ENCODE measurements at regions not wholly inside any gene's neighbourhood (a gene's known extent, or its start where the extent isn't known, plus 50 kb on each side); places are given as distances from the start of the nearest gene placed in this dataset.
"Not testable (repeated sequence)": the region's sequence is repeated elsewhere in the genome, so short reads cannot be mapped to it uniquely, and the experiment has no call there.

DNA sequence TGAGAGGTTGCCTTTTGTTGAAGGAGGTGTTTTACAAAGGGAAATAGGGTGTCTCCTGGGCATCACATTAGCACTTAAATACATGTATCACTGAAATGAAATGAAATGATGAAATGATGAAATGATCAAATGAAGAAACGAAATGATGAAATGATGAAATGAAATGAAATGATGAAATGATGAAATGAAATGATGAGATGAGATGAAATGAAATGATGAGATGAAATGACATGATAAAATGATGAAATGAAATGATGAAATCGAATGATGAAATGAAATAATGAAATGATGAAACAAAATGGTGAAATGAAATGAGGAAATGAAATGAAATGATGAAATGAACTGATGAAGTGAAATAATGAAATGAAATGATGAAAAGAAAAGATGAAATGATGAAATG is 137.6 kb upstream of the ERV3-1 start:
- CTCF ChIA-PET; ATAC-seq; H3K4me1 Mint-ChIP-seq; H3K36me3 Mint-ChIP-seq; H3K27ac Mint-ChIP-seq; POLR2A ChIA-PET; H3K4me3 Mint-ChIP-seq; H3K27me3 Mint-ChIP-seq (ENCODE audit: low read depth); DNase-seq (ENCODE audit: low spot score); H3K9me3 Mint-ChIP-seq: not testable (repeated sequence)

- DNase-seq (ENCODE audit: low spot score); H3K4me3 Mint-ChIP-seq; CTCF ChIA-PET; H3K4me1 Mint-ChIP-seq; ATAC-seq; H3K27ac Mint-ChIP-seq; POLR2A ChIA-PET; H3K9me3 Mint-ChIP-seq; H3K36me3 Mint-ChIP-seq; H3K27me3 Mint-ChIP-seq (ENCODE audit: low read depth): not testable (repeated sequence)
These were observed 135.4 kb upstream of the ERV3-1 start for GRCh38 chr7:65141894-65142293.

- DNase-seq (ENCODE audit: low spot score): peak; percentile 39
- POLR2A ChIA-PET; CTCF ChIA-PET; ATAC-seq; H3K4me3 Mint-ChIP-seq; H3K9me3 Mint-ChIP-seq; H3K36me3 Mint-ChIP-seq; H3K27me3 Mint-ChIP-seq (ENCODE audit: low read depth); H3K4me1 Mint-ChIP-seq; H3K27ac Mint-ChIP-seq: not testable (repeated sequence)
These were observed 134.9 kb upstream of the ERV3-1 start for GRCh38 chr7:65141405-65141778.

GRCh38 chr7:65140543-65141404 is 134.3 kb upstream of the ERV3-1 start:
- POLR2A ChIA-PET; H3K27ac Mint-ChIP-seq; H3K36me3 Mint-ChIP-seq; H3K9me3 Mint-ChIP-seq; ATAC-seq; CTCF ChIA-PET; H3K27me3 Mint-ChIP-seq (ENCODE audit: low read depth); H3K4me1 Mint-ChIP-seq; H3K4me3 Mint-ChIP-seq; DNase-seq (ENCODE audit: low spot score): not testable (repeated sequence)

DNA sequence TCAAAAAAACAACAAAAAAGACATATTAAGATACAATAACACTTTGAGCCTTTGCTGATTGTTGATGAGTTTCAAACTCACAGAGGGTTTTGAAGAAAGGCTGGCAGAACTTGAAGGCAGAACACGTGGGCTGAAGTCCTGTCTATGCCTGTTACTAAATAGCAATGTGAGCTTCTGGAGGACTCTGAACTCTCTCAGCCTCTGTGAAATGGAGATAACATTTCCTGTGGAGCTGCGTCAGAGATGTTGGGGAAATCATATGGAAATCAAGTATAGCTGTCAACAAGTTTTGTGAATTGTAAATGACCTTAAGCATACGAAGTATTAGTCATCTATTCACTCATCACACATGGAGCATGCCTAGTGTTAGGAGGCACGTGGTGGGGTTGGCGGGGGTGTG is 130.4 kb upstream of the ERV3-1 start:
- POLR2A ChIA-PET, H3K27ac Mint-ChIP-seq, ATAC-seq: not testable (repeated sequence)

DNA sequence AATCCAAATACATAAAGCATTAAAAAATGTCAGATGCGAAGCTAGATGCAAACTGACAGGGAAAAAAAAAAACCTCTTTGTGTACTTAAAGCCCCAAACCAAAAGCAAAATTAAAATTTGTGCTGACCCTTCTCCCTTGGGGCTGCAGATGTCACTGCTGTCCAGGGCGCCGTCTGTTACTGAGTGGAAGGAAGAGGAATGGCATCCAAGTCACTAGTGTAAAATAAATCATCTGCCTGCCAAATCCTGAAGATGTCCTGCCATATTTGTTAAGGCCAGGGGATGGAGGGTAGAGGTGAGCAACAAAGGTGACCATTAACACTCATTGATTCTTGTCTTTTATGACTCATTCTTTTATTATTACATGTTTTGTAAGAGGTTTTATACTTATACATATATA is 126.6 kb upstream of the ERV3-1 start:
- CTCF ChIA-PET; DNase-seq (ENCODE audit: low spot score); H3K36me3 Mint-ChIP-seq; ATAC-seq; H3K27ac Mint-ChIP-seq; H3K4me3 Mint-ChIP-seq; H3K4me1 Mint-ChIP-seq; POLR2A ChIA-PET; H3K9me3 Mint-ChIP-seq; H3K27me3 Mint-ChIP-seq (ENCODE audit: low read depth): not testable (repeated sequence)

More for the DNA sequence above, 130.4 kb upstream of the ERV3-1 start:
- H3K4me3 Mint-ChIP-seq; H3K9me3 Mint-ChIP-seq; DNase-seq (ENCODE audit: low spot score); H3K36me3 Mint-ChIP-seq; H3K27me3 Mint-ChIP-seq (ENCODE audit: low read depth); CTCF ChIA-PET; H3K4me1 Mint-ChIP-seq: not testable (repeated sequence)

- DNase-seq (ENCODE audit: low spot score); H3K27me3 Mint-ChIP-seq (ENCODE audit: low read depth); ATAC-seq; H3K4me1 Mint-ChIP-seq; POLR2A ChIA-PET; H3K4me3 Mint-ChIP-seq; H3K27ac Mint-ChIP-seq; CTCF ChIA-PET; H3K36me3 Mint-ChIP-seq; H3K9me3 Mint-ChIP-seq: not testable (repeated sequence)
These were observed 125.8 kb upstream of the ERV3-1 start for GRCh38 chr7:65132256-65132655.

GRCh38 chr7:65127364-65127763 is 120.9 kb upstream of the ERV3-1 start:
- H3K4me1 Mint-ChIP-seq; H3K27me3 Mint-ChIP-seq (ENCODE audit: low read depth); H3K4me3 Mint-ChIP-seq; H3K36me3 Mint-ChIP-seq; POLR2A ChIA-PET; CTCF ChIA-PET; H3K27ac Mint-ChIP-seq; DNase-seq (ENCODE audit: low spot score); ATAC-seq; H3K9me3 Mint-ChIP-seq: not testable (repeated sequence)

DNA sequence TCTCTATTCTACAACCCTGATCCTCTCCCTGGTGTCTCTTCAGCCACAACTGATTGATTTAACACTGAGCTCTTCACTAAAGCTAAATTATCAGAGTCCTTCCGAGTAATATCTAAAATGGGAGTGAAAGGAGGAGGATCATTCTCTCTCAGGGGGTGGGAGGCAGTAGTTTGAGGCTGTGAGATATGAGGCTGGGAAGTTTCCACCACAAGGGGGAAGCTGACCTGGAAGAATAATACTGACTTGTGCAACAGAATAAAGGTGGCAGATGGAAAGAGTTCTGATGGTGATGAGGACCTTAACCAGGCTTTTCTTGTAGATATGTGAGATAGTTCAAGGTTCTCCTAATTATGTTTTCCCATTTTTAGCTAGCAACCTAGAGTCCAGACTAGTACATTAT is 118.1 kb upstream of the ERV3-1 start:
- ATAC-seq; H3K27ac Mint-ChIP-seq; DNase-seq (ENCODE audit: low spot score); H3K27me3 Mint-ChIP-seq (ENCODE audit: low read depth); H3K9me3 Mint-ChIP-seq; H3K4me3 Mint-ChIP-seq; H3K4me1 Mint-ChIP-seq; CTCF ChIA-PET; H3K36me3 Mint-ChIP-seq; POLR2A ChIA-PET: not testable (repeated sequence)

DNA sequence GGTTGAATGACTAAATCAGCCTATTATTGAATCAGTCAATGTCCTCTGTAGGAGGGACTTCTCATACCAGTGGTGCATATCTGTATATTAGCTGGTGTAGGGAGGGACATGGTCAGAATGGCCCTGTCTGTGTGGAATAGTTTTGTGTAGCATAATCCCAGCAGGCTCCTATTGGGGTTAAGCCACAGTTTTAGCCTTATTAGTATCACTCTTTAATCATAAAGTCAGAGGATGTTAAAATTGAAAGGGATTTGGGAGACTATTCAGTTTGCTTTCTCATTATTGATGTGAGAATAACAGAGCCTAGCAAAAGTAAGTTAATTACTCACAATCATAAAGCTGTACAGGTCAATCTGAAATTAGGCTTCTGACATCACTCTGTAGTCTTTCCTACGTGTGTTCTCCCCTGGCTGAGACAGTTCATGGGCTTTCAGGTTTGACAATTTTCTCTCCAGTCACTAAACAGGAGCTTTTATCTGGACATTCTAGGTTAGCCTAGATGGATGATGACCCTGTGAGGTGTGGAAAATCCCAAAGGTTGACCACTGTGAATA is 99.2 kb upstream of the ERV3-1 start:
- DNase-seq (ENCODE audit: low spot score); H3K36me3 Mint-ChIP-seq; POLR2A ChIA-PET; CTCF ChIA-PET; H3K27me3 Mint-ChIP-seq (ENCODE audit: low read depth); H3K9me3 Mint-ChIP-seq; ATAC-seq; H3K4me3 Mint-ChIP-seq; H3K4me1 Mint-ChIP-seq; H3K27ac Mint-ChIP-seq: not testable (repeated sequence)

DNA sequence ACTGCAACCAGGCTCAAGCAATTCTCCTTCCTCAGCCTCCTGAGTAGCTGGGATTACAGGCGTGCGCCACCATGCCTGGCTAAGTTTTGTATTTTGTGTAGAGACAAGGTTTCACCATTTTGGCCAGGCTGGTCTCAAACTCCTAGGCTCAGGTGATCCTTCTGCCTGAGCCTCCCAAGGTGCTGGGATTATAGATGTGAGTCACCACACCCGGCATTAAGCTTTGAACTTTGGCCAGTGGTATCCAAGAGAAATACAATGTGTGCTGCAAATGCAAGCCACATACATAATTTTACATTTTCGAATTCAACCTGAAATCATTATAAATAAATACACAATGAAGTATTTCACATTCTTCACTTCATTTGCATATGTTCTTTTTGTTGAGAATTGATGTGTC is 94.0 kb upstream of the ERV3-1 start:
- H3K27ac Mint-ChIP-seq: not testable (repeated sequence)

GRCh38 chr7:65081669-65082055 is 75.2 kb upstream of the ERV3-1 start:
- H3K4me1 Mint-ChIP-seq; ATAC-seq; CTCF ChIA-PET; H3K9me3 Mint-ChIP-seq; H3K27ac Mint-ChIP-seq; H3K27me3 Mint-ChIP-seq (ENCODE audit: low read depth); H3K36me3 Mint-ChIP-seq; DNase-seq (ENCODE audit: low spot score): not testable (repeated sequence)
- POLR2A ChIA-PET: interaction anchor here (1.1 kb wide), 1 partner anchor 142 kb away, joined by 4 read pairs; no protein-coding TSS in a partner anchor
- peak overlapping the region; percentile 79 for H3K4me3 Mint-ChIP-seq

More for the DNA sequence above, 94.0 kb upstream of the ERV3-1 start:
- H3K36me3 Mint-ChIP-seq; H3K27me3 Mint-ChIP-seq (ENCODE audit: low read depth); H3K9me3 Mint-ChIP-seq; POLR2A ChIA-PET; CTCF ChIA-PET; DNase-seq (ENCODE audit: low spot score); ATAC-seq; H3K4me3 Mint-ChIP-seq; H3K4me1 Mint-ChIP-seq: not testable (repeated sequence)

All from WTC11 (cell line).